Inflammatory macrophage (primary cell): ENCODE measurements at regions not wholly inside any gene's neighbourhood (a gene's known extent, or its start where the extent isn't known, plus 50 kb on each side); places are given as distances from the start of the nearest gene placed in this dataset.
A peak's percentile ranks its signal among the peaks of the same experiment; 100 is the strongest.
"Not testable (repeated sequence)": the region's sequence is repeated elsewhere in the genome, so short reads cannot be mapped to it uniquely, and the experiment has no call there.

Source experiments
- DNase-seq, 2 donors: peaks; one replicate each; pipeline ENCODE4 v3.0.0-alpha.2; 2020 to 2022

- no peak for DNase-seq
Observed at GRCh38 chr6:79808921-79809320, 138.4 kb downstream of the ELOVL4 start.

- DNase-seq: not testable (repeated sequence)
Observed at GRCh38 chr6:79806661-79807060, 140.7 kb downstream of the ELOVL4 start.

GRCh38 chr6:79804732-79805131 is 142.6 kb downstream of the ELOVL4 start:
- DNase-seq: no peak

GRCh38 chr6:79803917-79804316 is 143.4 kb downstream of the ELOVL4 start:
- DNase-seq: no peak

DNA sequence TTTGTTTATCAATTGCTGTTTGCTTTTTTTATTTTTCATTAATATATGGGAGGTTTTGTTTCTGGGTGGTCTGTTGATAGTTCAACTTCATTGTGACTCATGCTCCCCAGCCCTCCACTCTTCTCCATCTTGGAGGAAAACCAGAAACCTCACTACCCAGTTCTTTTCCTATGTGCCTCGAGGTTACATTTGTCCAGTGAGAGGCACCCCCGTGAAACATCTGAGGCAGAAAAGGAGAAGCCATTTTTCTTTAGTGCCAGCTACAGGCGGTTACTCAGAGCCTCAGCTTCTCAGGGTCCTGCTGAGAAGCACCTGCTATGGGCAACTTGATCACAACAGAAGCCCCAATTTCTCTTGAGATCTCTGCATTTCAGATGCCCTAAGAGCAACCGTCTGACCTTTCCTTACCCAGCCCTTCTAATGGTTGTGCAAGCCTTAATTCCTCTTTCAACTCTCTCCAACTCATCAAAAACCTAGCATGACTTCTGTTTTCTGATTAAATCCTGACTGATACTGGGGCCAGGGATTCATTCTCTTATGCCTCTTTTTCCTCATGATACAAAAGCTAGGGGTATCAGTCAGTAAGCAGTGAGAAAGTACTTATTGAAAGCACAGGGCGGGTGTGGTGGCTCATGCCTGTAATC is 144.6 kb downstream of the ELOVL4 start:
- DNase-seq: peak; percentile 80 to 85

DNA sequence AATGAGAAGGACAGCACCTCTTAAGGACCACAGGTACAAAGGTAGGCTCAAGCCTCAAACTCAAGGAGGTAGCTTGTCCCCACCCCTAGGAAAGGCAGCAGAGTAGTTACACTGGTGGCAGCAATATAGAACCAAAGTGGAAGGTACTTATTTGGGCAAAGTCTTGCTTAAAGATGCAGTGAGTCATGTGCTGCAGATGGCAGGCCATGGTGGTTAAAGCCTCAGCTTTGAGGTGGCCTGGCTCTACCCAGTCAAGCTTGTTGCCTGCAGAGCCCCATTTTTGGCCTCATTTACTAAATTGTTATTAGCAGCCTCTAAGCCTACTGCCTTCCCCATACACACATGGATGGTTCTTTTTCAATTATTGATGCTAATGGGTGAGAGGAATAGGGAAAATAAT is 146.0 kb downstream of the ELOVL4 start:
- DNase-seq: no peak

DNA sequence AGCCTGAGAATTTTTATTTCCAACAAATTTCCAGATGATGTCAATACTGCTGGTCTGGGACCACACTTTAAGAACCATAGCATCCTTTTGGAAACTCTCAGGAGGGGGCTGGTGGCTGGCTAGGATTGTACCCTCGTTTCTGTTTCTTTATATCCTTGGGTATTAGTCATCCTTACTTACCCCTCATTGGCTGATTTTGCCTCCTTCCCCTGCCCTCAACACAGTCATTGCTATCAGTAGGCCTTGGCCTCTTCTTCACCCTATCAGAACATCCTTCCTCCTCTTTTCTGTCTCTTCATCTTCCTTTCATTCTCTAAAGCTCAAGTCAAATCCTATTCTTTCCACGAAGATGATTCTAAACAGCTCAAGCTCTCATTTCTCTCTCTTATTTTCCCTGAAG is 148.5 kb downstream of the ELOVL4 start:
- DNase-seq: no peak

GRCh38 chr6:79797912-79798311 is 149.4 kb downstream of the ELOVL4 start:
- no peak for DNase-seq

- no peak for DNase-seq
Observed at GRCh38 chr6:79797163-79797764, 150.1 kb downstream of the ELOVL4 start.

- peak; percentile 26 to 48 for DNase-seq
Observed at GRCh38 chr6:79796197-79796596, 151.2 kb downstream of the ELOVL4 start.

DNA sequence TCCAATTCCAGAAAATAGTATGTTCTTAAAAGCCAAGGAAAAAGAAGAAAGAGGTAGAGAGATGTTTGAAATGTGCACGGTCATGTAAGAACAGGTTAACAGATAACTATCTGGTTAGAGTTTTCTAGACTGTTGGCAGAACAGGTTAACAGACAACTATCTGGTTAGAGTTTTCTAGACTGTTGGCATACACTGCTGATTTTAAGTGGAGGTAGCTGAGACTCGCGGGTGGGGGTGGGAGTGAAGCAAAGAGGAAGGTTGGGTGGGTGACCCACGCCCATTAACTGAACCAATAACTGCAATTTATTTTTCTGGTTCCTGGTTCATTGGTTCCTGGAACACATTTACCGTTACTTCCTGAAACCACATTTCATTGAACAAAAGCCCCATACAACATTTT is 157.5 kb downstream of the ELOVL4 start:
- DNase-seq: peak in 1 of 2 donors; percentile 24

- DNase-seq: no peak
Observed at GRCh38 chr6:79788756-79789155, 157.6 kb downstream of the SH3BGRL2 start.

- peak; percentile 66 to 89 for DNase-seq
Observed at GRCh38 chr6:79787626-79788025, 156.5 kb downstream of the SH3BGRL2 start.

DNA sequence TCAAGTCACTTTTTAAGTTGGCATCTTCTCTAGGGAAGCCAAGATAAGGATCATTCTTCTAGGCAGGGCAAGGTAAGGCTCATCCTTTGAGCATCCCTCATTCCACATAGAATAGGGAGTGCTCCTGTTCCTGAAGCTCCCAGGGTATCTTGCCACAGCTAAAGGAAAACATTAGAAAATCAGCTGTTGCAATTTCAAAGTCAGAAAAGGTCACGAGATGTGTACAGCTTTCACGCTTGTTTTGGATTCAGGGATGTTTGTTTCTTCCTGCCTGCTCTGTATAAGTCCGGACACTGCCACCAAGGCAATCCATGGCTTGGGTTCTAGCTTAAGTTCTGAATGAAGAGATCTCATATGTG is 153.2 kb downstream of the SH3BGRL2 start:
- DNase-seq: no peak

DNA sequence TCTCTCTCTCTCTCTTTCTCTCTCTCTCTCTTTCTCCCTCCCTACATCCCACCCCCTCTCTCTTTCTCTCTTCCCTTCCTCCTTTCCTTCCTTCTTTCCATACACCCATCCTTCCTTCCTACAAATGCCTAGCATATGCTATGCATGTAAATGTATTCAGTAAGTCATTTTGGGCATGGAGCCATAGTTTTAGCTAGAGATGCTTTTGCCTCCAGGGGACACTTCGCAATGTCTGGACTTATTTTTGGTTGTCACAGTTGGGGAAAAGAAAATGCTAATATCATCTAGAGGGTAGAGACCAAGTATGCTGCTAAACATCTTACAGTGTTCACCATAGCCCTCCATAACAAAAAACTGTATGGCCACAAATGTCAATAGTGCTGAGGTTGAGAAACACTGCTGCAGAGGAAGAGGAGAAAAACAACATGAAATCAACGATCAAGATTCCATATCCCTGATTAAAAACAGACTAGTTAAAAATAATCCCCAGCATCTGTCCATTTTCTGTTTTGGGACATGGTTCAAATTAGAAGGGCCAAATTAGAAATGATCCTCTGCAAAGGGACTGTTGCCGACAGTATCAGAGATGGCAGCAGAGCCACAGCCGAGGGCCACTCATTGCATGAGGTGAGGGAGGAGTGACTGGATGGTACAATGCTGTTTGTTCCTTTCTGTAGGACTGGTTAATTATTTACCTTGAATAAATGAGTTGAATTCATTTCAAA is 152.7 kb downstream of the SH3BGRL2 start:
- DNase-seq: no peak

DNA sequence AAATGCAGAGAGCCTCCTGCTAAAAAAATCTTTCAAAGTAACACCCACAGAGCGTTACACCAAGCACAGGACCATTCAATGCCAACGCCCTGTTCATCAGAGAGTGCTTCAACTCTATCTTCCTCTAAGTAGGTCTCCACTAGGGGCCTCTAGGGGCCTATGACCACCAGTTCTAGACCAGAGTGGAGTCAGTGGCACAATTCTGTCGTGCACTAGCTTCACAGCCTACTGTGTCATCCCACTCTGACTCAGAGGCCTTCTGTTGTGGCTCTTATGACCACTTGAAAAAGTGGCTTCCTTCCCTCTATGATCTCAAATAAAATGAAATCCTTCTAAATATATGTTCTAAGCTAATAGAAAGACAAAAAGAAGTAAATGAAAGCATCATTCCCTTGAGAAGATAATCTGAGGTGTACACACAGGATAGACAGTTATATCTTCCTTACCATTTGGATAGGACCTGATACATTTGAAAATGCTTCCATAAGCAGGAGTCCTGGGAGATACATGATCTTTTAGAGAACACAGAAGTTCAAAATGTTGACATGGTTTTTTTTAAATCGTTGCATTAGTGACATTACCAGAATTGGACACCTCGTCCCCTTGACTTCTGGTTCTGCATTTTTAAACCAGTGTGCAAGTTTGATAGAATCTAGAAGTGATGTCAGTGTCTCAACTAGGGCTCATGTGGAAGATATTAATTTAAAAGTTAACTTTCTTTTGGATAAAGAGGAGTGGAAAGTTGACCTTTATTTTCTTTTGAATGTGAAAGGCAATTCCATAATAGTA is 151.9 kb downstream of the SH3BGRL2 start:
- peak; percentile 85 to 95 for DNase-seq

DNA sequence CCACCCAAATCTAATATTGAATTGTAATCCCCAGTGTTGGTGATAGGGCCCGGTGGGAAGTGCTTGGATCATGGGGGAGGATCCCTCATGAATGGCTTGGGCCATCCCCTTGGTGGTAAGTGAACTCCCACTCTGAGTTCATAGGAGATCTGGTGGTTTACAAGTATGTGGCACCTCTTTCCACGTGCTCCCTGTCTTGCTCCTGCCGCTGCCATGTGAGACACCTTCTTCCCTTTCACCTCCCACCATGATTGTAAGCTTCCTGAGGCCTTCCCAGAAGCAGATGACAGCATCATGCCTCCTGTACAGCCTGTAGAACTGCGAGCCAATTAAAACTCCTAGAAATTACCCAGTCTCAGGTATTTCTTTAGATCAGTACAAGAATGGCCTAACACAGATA is 150.8 kb downstream of the SH3BGRL2 start:
- no peak for DNase-seq

- DNase-seq: no peak
Observed at GRCh38 chr6:79780881-79781280, 149.8 kb downstream of the SH3BGRL2 start.

GRCh38 chr6:79778816-79779215 is 147.7 kb downstream of the SH3BGRL2 start:
- no peak for DNase-seq

- DNase-seq: peak; percentile 89 to 91
Observed at GRCh38 chr6:79777713-79778579, 146.8 kb downstream of the SH3BGRL2 start.

GRCh38 chr6:79776076-79776475 is 144.9 kb downstream of the SH3BGRL2 start:
- DNase-seq: no peak

- no peak for DNase-seq
Observed at GRCh38 chr6:79775222-79775621, 144.1 kb downstream of the SH3BGRL2 start.
